DLD1 (cell line): ENCODE measurements at regions not wholly inside any gene's neighbourhood (a gene's known extent, or its start where the extent isn't known, plus 50 kb on each side); places are given as distances from the start of the nearest gene placed in this dataset.
"Not testable (repeated sequence)": the region's sequence is repeated elsewhere in the genome, so short reads cannot be mapped to it uniquely, and the experiment has no call there.

ENCODE experiments used
- in situ Hi-C: cut with HindIII; loops from 2 replicates; pipeline ENCODE4 v1.10.0; 2017; ENCODE audit warnings: low sequenced_read_pairs

GRCh38 chr9:11141357-11141756, 528.6 kb upstream of the PTPRD start:
- in situ Hi-C loops: no loop called here

GRCh38 chr9:11142965-11143738, 530.4 kb upstream of the PTPRD start:
- in situ Hi-C loops: no loop called here

GRCh38 chr9:11144746-11145145, 531.9 kb upstream of the PTPRD start:
- in situ Hi-C loops: no loop called here

GRCh38 chr9:11148189-11148588, 535.4 kb upstream of the PTPRD start:
- in situ Hi-C loops: no loop called here

GRCh38 chr9:11149065-11149464, 536.3 kb upstream of the PTPRD start:
- in situ Hi-C loops: no loop called here

- in situ Hi-C loops: no loop called here
Measured at GRCh38 chr9:11158063-11158462, 545.3 kb upstream of the PTPRD start.

- in situ Hi-C loops: no loop called here
Measured at GRCh38 chr9:11158676-11159075, 545.9 kb upstream of the PTPRD start.

- in situ Hi-C loops: no loop called here
Measured at GRCh38 chr9:11159318-11159862, 546.6 kb upstream of the PTPRD start.

- in situ Hi-C loops: no loop called here
Measured at GRCh38 chr9:11163843-11164242, 551.0 kb upstream of the PTPRD start.

- in situ Hi-C loops: no loop called here
Measured at GRCh38 chr9:11182001-11182400, 569.2 kb upstream of the PTPRD start.

GRCh38 chr9:11190719-11191118, 577.9 kb upstream of the PTPRD start:
- in situ Hi-C loops: no loop called here

- in situ Hi-C loops: no loop called here
Measured at GRCh38 chr9:11192993-11193392, 580.2 kb upstream of the PTPRD start.

GRCh38 chr9:11194246-11194645, 581.4 kb upstream of the PTPRD start:
- in situ Hi-C loops: no loop called here

- in situ Hi-C loops: not testable (repeated sequence)
Measured at GRCh38 chr9:11196840-11197365, 584.1 kb upstream of the PTPRD start.

- in situ Hi-C loops: no loop called here
Measured at GRCh38 chr9:11199335-11199734, 586.5 kb upstream of the PTPRD start.

GRCh38 chr9:11204521-11204920, 591.7 kb upstream of the PTPRD start:
- in situ Hi-C loops: no loop called here

- in situ Hi-C loops: no loop called here
Measured at GRCh38 chr9:11206925-11207324, 594.1 kb upstream of the PTPRD start.

- in situ Hi-C loops: no loop called here
Measured at GRCh38 chr9:11233696-11234095, 620.9 kb upstream of the PTPRD start.

- in situ Hi-C loops: no loop called here
Measured at GRCh38 chr9:11235061-11235460, 622.3 kb upstream of the PTPRD start.

- in situ Hi-C loops: no loop called here
Measured at GRCh38 chr9:11241779-11242178, 629.0 kb upstream of the PTPRD start.

- in situ Hi-C loops: no loop called here
Measured at GRCh38 chr9:11257992-11258391, 645.2 kb upstream of the PTPRD start.

- in situ Hi-C loops: no loop called here
Measured at GRCh38 chr9:11269036-11269435, 656.2 kb upstream of the PTPRD start.
